HG03520 (cell line): ENCODE measurements at regions not wholly inside any gene's neighbourhood (a gene's known extent, or its start where the extent isn't known, plus 50 kb on each side); places are given as distances from the start of the nearest gene placed in this dataset.

Source experiments
- ATAC-seq: cut with Tn5 transposase; IDR thresholded peaks from one replicate; pipeline ENCODE4 v1.9.1; 2021; ENCODE audit warnings: mild to moderate bottlenecking, moderate library complexity; ENCODE audit not compliant: unreplicated experiment

- ATAC-seq, result no peak
These were observed 537.6 kb downstream of the BRD1 start for GRCh38 chr22:49289822-49290679.

GRCh38 chr22:49286181-49286760, 541.4 kb downstream of the BRD1 start:
- no peak for ATAC-seq

- no peak for ATAC-seq
These were observed 542.7 kb downstream of the BRD1 start for GRCh38 chr22:49284931-49285330.

DNA sequence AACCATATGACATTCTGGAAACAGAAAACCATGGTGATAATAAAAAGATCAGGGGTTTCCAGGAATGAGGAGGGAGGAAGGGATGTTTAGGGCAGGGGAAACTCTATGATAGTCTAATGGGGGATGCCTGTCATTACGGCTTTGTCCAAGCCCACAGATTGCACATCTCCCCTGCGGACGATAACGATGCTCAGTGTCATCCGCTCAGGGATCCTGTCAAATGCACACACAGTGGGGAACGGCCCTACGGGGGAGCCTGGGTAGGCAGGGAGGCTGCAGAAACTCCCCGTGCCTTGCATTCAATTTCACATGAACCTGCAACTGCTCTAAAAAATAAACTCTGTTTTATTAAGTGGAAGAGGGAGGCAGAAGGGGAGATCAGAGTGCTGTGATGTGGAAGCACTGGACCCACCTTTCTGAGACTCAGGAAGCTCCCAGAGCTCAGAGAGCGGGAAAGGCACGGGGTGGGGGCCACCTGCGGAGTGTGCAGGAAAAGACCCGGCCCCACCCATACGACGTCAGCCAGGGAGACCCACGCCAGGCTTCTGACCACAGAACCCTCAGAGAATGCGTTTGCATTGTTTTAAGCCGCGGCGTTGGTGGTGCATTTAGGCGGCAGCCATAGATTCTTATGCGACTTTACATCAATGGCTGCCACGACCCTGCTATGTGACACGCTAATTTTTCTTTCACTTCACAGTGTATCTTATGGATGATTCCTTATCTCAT, 543.5 kb downstream of the BRD1 start:
- no peak for ATAC-seq

DNA sequence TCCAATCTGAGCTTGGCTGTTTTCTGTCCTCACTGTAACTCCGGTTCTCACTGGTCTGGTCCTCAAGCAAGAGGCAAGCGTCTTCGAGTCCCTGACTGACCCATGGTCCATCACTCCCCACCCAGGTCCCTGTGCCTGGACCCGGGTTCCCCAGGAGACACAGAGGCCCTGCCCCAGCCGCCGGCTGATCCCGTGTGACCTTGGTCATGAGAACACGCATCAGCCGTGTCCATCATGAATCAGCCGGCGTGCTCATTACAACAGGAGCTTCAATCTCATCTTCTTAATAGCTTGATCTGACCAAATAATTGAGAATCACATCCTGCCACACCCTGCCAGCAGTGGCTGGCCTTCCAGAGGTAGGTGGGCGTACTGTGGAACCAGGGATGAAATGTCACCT, 545.1 kb downstream of the BRD1 start:
- no peak for ATAC-seq

DNA sequence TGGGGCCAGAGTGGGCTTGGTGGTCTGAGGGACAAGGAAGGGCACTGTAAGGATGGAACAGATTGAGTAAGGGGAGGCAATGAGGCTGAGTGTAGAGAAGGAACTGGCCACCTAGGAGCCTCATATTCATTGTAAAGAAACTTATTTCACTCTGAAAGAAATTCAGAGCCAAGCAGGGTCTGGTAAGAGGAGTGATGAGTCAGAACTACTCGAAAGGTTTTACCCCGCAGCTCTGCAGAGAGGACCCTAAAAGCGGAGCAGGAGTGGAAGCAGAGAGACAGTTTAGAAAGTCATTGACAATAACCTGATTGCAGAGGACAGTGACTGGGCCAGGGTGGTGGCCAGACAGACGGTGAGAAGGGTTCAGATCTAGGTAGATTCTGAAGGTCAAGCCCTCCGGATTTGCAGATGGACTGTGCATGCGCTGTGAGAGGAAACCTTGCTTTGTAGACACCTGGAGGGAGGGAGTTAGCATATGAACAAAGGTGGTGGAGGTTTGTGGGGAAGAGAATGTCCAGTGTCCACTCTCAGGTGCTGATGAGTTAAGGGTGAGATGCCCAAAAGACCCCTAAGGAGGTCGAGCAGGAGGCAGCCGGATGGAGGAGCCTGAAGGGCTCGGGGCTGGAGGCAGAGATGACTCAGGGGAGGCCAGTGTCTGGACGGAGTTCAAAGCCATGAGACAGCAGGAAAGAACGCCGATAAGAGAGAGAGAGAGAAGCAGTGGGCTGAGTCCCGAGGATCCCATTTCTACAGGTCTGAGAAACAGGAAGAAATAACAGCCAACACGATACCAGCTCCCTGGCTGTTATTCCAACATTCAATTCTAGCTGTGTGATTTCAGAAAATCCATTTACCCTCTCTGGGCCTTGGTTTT, 546.0 kb downstream of the BRD1 start:
- no peak for ATAC-seq

DNA sequence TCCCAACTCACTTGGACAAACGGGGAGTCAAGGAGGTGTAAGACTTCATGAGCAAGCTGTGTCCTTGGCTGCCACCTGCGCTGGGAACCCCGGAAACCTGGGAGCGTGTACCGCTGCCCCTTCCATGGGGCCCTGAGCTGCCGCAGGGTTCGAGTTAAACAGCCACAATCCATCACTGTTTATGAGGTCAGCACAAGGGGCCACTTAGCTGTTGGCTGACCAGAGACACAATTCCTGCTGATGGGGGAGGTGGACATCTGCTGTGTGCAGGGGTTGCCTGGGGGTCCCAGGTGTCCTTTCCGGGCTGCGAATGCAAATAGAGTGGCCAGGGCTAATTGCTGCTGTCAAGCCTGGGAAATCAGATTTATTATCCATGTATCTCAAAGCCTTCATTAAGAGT, 549.3 kb downstream of the BRD1 start:
- no peak for ATAC-seq

- no peak for ATAC-seq
These were observed 551.1 kb downstream of the BRD1 start for GRCh38 chr22:49276567-49276966.

DNA sequence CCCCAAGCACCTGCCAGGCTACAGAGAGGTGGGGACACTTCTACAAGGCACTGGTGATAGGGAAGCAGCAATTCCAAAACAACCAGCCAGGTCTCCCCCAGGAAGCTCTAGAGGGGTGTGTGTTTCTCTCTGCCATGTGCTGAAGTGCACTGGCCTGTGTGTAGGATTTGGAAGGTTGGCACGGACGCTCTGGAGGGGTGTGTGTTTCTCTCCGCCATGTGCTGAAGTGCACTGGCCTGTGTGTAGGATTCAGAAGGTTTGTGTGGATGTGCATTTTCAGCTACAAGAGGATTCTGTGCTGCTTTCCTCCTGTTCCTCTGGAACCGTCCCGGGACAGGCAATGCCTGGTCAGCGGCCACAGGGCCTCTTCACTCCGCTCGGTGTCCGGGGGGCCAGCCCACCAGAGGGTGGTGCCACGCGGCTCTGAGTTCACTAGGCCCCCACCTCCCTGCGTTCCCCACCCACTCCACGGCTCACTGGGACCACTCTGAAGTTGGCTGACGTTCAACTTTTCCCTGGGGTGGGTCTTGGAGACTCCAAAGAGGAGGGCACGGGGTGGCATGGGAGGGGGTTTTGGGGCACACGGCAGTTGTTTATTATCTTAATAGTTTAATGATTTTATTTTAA, 552.8 kb downstream of the BRD1 start:
- no peak for ATAC-seq

- no peak for ATAC-seq
These were observed 555.0 kb downstream of the BRD1 start for GRCh38 chr22:49272546-49273125.

DNA sequence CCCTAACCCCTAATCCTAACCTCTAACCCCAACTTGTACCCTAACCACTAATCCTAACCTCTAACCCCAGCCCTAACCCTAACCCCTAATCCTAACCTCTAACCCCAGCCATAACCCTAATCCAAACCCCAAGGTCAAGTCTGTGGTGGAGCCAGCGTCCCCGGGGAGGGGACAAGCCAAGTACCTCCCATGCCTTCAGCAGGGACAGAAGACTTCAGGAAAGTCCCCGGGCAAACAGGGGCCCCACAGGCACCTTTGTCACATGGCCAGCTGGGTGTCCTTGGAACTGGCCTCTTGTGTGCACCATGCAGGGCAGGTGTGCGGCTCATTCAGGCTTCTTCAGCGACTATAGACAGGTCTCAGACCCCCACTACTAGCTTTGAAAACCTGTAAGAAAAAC, 555.8 kb downstream of the BRD1 start:
- ATAC-seq, result no peak

DNA sequence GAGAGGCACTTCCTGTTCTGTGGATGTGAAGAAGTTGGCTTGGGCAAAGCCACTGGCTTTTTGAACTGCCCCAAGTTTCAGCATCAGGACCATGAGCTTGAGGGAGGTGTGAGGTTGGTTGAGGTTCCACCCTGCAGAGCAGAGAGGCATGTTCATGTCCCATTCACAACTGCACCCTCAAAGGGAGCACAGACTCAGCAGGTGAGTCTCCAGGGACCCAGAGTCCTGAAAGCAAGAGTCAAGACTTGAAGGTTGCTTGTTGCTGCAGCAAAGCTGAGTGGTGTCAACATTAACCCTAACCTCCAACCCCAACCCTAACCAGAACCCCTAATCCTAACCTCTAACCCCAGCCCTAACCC, 556.3 kb downstream of the BRD1 start:
- no peak for ATAC-seq

DNA sequence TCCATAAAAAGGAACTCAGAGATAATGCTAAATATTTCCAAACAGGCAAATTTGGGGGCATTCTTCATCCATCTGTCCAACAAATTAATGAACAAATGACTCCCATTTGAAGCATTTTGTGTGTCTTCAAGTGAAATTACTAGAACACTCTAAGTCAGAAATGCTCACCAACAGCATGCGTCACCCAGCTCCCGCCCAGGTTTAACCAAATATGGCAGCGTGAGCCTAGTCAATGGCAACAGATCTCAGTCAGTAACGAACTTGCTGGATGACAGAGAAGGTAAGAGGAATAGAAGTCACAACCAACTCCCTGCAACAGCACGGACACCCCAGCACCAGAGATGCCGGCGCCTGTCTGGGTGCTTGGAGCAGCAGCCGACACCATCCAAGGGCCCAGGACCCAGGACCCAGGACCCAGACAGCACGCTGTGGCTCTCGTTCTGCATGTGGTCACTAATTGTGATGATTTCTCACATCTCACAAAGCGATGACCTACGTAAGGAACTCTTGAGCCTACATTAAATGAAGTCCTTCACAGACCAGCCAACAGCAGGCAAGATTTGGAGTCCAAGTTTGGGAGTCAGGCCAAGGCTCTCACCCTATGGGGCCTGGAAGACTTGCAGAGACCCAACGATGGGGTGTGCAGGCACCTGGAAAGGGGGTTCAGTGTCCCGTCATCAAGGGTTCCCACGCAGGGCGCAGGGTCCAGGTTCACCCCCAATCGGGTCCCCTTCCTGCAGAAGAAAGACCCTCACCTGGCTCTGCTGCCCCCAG, 556.9 kb downstream of the BRD1 start:
- ATAC-seq, result no peak

DNA sequence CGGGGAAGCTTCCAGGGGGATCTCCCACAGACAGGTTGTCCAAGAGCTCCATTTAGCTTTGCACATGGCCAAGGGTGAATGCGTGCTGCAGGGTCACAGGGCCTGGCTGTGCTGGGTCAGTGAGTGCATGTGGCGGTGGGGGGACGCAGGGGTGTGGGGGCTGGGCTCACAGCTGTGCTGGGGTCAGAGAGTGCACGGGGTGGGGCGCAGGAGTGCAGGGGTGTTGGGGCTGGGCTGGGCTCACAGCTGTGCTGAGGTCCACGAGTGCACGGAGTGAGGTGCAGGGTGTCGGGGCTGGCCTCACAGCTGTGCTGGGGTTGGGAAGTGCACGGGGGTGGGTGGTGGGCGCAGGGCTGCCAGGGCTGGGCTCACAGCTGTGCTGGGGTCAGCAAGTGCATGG, 557.7 kb downstream of the BRD1 start:
- ATAC-seq, result no peak

DNA sequence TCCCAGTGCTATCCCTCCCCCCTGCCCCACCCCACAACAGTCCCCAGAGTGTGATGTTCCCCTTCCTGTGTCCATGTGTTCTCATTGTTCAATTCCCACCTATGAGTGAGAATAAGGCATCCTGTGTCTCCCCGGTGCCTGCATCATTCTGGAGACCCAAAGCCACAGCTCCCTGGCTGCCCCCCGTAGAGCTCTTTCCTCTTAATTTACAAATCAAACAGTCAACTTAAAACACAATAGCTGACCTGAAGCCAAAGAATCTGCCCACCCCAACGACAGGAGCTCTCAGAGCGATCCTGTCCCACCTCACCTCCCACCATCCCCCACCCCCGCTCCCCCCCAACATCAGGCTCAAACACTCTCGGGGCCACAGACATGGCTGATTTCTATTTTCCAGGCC, 558.3 kb downstream of the BRD1 start:
- ATAC-seq, result no peak

- no peak for ATAC-seq
These were observed 558.7 kb downstream of the BRD1 start for GRCh38 chr22:49268924-49269323.

DNA sequence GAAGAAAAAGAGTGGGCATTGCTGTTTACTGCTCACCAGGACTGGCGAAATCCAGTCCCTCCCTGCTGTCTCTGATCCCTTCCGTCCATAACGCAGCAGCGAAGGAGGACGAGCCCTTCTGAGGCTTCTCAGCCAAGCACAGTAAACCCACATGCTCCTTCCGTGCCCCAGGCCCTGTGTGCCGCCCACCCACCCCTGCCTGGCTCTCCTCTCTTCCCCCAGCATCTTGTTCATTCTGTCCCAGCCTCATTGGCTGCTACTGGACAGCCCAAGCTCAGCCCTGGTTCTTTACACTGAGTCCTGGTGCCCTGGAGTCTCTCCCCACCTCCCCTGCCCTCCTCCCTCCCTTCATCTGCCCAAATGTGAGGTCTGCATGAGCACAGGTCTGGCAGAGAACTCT, 559.7 kb downstream of the BRD1 start:
- no peak for ATAC-seq

DNA sequence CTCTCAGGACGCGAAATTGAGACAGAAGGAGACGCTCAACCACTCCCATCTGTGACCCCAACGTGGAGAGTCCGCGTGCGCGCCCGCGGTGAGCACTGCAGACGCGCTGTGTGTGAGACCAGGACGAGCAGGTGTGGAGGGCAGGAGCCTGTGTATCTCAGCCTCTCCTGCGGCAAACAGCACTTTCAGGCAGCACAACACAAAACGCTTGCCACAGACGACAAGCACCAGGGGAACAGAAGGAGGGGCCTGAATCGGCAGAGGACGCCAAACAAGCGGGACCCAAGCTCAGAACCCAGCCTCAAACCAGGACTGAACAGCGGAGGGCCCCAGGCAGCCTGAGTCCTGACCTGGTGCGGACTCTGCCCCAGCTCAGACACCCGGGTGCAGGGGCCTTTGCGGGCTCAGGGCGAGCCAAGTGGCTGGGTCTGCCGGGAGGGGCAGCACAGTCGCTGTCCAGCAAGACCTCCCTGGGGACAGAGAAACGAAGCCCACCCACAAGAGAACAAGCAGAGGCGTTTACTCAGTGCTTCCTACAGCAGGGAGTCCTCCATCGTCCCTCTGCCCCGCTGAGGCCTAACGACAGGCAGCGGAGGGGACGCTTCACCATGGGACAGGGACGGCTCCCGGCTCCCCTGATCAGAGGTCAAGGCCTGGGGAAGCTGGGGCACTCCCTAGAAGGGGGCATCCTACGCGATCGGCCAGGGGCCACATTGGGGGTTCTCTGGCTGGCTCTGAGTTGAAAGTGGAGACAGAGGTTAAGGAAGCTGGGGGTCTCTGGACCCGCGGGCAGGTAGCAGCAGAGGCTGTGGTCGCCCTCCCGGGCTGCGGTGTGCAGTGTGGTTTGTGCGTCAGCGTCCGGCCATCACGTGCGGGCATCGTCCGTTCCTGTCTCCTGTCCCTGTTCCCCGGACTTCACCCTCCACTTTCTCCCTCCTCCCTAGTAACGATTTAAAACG, 560.8 kb downstream of the BRD1 start:
- no peak for ATAC-seq
